H9 (cell line): ENCODE measurements at regions not wholly inside any gene's neighbourhood (a gene's known extent, or its start where the extent isn't known, plus 50 kb on each side); places are given as distances from the start of the nearest gene placed in this dataset.

Source experiments
- DNase-seq: peaks from one replicate; pipeline ENCODE4 v3.0.0-alpha.2; 2017
- H2AFZ ChIP-seq: one replicate; pipeline ENCODE4 v1.6.1; 2013; ENCODE audit warnings: mild to moderate bottlenecking, low read length, control low read depth, moderate library complexity
- H2AK5ac ChIP-seq: 2 replicates; pipeline ENCODE4 v1.6.1; 2013; ENCODE audit warnings: low read length, control low read depth, mixed read lengths; ENCODE audit not compliant: insufficient read length
- H2BK120ac ChIP-seq: one replicate; pipeline ENCODE4 v1.6.1; 2013; ENCODE audit warnings: low read depth, mild to moderate bottlenecking, low read length, control low read depth, inconsistent platforms; ENCODE audit not compliant: poor library complexity, severe bottlenecking
- H2BK12ac ChIP-seq: 2 replicates; pipeline ENCODE4 v1.6.1; 2013; ENCODE audit warnings: low read length, control low read depth, mixed read lengths, low read depth; ENCODE audit not compliant: insufficient read length
- H2BK15ac ChIP-seq: 2 replicates; pipeline ENCODE4 v1.6.1; 2013; ENCODE audit warnings: low read depth, low read length, control low read depth
- H2BK20ac ChIP-seq: one replicate; pipeline ENCODE4 v1.6.1; 2013; ENCODE audit warnings: low read depth, mild to moderate bottlenecking, low read length, control low read depth, inconsistent platforms; ENCODE audit not compliant: poor library complexity, severe bottlenecking
- H2BK5ac ChIP-seq: 2 replicates; pipeline ENCODE4 v1.6.1; 2013; ENCODE audit warnings: low read length, control low read depth, mixed read lengths; ENCODE audit not compliant: insufficient read length
- H3K14ac ChIP-seq: 2 replicates; pipeline ENCODE4 v1.6.1; 2013; ENCODE audit warnings: low read length, control low read depth; ENCODE audit not compliant: insufficient read depth
- H3K18ac ChIP-seq: 2 replicates; pipeline ENCODE4 v1.6.1; 2013; ENCODE audit warnings: low read depth, mild to moderate bottlenecking, mixed read lengths, low read length, control low read depth; ENCODE audit not compliant: insufficient read length
- H3K23ac ChIP-seq: 2 replicates; pipeline ENCODE4 v1.6.1; 2013; ENCODE audit warnings: low read length, control low read depth, mixed read lengths, low read depth; ENCODE audit not compliant: insufficient read length
- H3K23me2 ChIP-seq: 2 replicates; pipeline ENCODE4 v1.6.1; 2013; ENCODE audit warnings: low read depth, mild to moderate bottlenecking, mixed read lengths, low read length, control low read depth; ENCODE audit not compliant: insufficient read length, poor library complexity, severe bottlenecking
- H3K27ac ChIP-seq: 2 replicates; pipeline ENCODE4 v1.5.1; 2013; ENCODE audit warnings: low read length, control low read depth, mixed read lengths, low read depth; ENCODE audit not compliant: insufficient read length
- H3K27me3 ChIP-seq: 2 replicates; pipeline ENCODE4 v1.6.1; 2013; ENCODE audit warnings: low read length, control low read depth, inconsistent platforms; ENCODE audit not compliant: insufficient read depth
- H3K4ac ChIP-seq: 2 replicates; pipeline ENCODE4 v1.6.1; 2013; ENCODE audit warnings: low read depth, mild to moderate bottlenecking, control low read depth, inconsistent platforms, low read length, moderate library complexity
- H3K4me1 ChIP-seq: 2 replicates; pipeline ENCODE4 v1.6.1; 2013; ENCODE audit warnings: low read length, control low read depth, inconsistent platforms; ENCODE audit not compliant: insufficient read depth
- H3K4me2 ChIP-seq: 2 replicates; pipeline ENCODE4 v1.6.1; 2013; ENCODE audit warnings: low read length, control low read depth, mixed read lengths; ENCODE audit not compliant: insufficient read length, insufficient read depth
- H3K56ac ChIP-seq: 2 replicates; pipeline ENCODE4 v1.6.1; 2013; ENCODE audit warnings: low read depth, mild to moderate bottlenecking, mixed read lengths, low read length, control low read depth; ENCODE audit not compliant: insufficient read length
- H3K79me1 ChIP-seq: 2 replicates; pipeline ENCODE4 v1.6.1; 2013; ENCODE audit warnings: low read depth, mild to moderate bottlenecking, moderate library complexity, low read length, control low read depth, inconsistent platforms; ENCODE audit not compliant: insufficient read depth, poor library complexity, severe bottlenecking
- H3K79me2 ChIP-seq: 2 replicates; pipeline ENCODE4 v1.6.1; 2013; ENCODE audit warnings: low read length, control low read depth, inconsistent platforms; ENCODE audit not compliant: insufficient read depth
- H3K9ac ChIP-seq: 2 replicates; pipeline ENCODE4 v1.6.1; 2013; ENCODE audit warnings: low read length, control low read depth, mixed read lengths; ENCODE audit not compliant: insufficient read length; ENCODE audit errors: extremely low read depth
- H3K9me3 ChIP-seq: one replicate; pipeline ENCODE4 v1.6.1; 2013; ENCODE audit warnings: low read depth, low read length, inconsistent platforms; ENCODE audit not compliant: control insufficient read depth
- H3T11ph ChIP-seq: one replicate; pipeline ENCODE4 v1.6.1; 2013; ENCODE audit warnings: mild to moderate bottlenecking, low read length, control low read depth, inconsistent platforms
- H4K20me1 ChIP-seq: one replicate; pipeline ENCODE4 v1.6.1; 2013; ENCODE audit not compliant: control insufficient read depth, insufficient read length, insufficient read depth
- H4K5ac ChIP-seq: 2 replicates; pipeline ENCODE4 v1.6.1; 2013; ENCODE audit warnings: low read depth, mild to moderate bottlenecking, mixed read lengths, low read length, control low read depth; ENCODE audit not compliant: insufficient read length
- H4K8ac ChIP-seq: replicated peaks from 2 replicates; pipeline ENCODE4 v1.6.1; 2013; ENCODE audit warnings: low read length, control low read depth, mixed read lengths, low read depth; ENCODE audit not compliant: insufficient read length
- H4K91ac ChIP-seq: 2 replicates; pipeline ENCODE4 v1.6.1; 2013; ENCODE audit warnings: low read depth, mild to moderate bottlenecking, moderate library complexity, mixed read lengths, low read length, control low read depth; ENCODE audit not compliant: insufficient read length
- H3K27ac Mint-ChIP-seq, 3 experiments: 2 replicates in 2 of 3; 3 replicates in 1 of 3; pipeline ENCODE4 v1.8.0; 2020 to 2021; ENCODE audit warnings: mixed read lengths in 3 of 3, mild to moderate bottlenecking in 1 of 3, moderate library complexity in 1 of 3
- H3K27me3 Mint-ChIP-seq: 2 replicates; pipeline ENCODE4 v1.8.0; 2021; ENCODE audit warnings: low read depth, mild to moderate bottlenecking, moderate library complexity, mixed read lengths
- H3K36me3 Mint-ChIP-seq, 3 experiments: 2 replicates in 2 of 3; 3 replicates in 1 of 3; pipeline ENCODE4 v1.8.0; 2020 to 2021; ENCODE audit warnings: low read depth in 3 of 3, mixed read lengths in 3 of 3; ENCODE audit not compliant: insufficient read depth in 1 of 3
- H3K4me1 Mint-ChIP-seq, 2 experiments: 2 replicates each; pipeline ENCODE4 v1.8.0; 2020; ENCODE audit warnings: mixed read lengths in 2 of 2
- H3K4me3 Mint-ChIP-seq, 2 experiments: 2 replicates in 1 of 2; 3 replicates in 1 of 2; pipeline ENCODE4 v1.8.0; 2020 to 2021; ENCODE audit warnings: mild to moderate bottlenecking in 2 of 2, mixed read lengths in 2 of 2, moderate library complexity in 1 of 2
- H3K9me3 Mint-ChIP-seq, 2 experiments: 2 replicates in 1 of 2; 3 replicates in 1 of 2; pipeline ENCODE4 v1.8.0; 2020; ENCODE audit warnings: mild to moderate bottlenecking in 2 of 2, mixed read lengths in 2 of 2, moderate library complexity in 1 of 2
- CTCF ChIP-seq: fragments of 200-600 bp; sonication (generic); conservative IDR thresholded peaks from 3 replicates; pipeline ENCODE4 v1.8.0; 2021; ENCODE audit warnings: antibody characterized with exemption, mild to moderate bottlenecking
- WGBS: extraction: QIAGEN DNeasy Blood & Tissue Kit; methylation state at CpG from one replicate; pipeline ENCODE4 v1.1.7; 2013; ENCODE audit warnings: missing lambda C conversion rate, low lambda C conversion rate, mixed read lengths; ENCODE audit not compliant: insufficient read length; ENCODE audit errors: extremely low coverage; 5-methylcytosine and 5-hydroxymethylcytosine counted together

GRCh38 chr4:16952896-16953630 lies 54.6 kb upstream of the LDB2 start:
- H2BK120ac ChIP-seq = no peak overlapping the region
- no peak overlapping the region for H3K27ac Mint-ChIP-seq
- no peaks in the 10 kb centered on the region for H3K79me1 ChIP-seq
- no peak overlapping the region for H3K56ac ChIP-seq
- H3K27me3 ChIP-seq = no peaks in the 10 kb centered on the region
- H3K4me1 Mint-ChIP-seq = peaks cover 6 to 17% of the 10 kb centered on the region in 2 experiments
- no peak overlapping the region for H2AFZ ChIP-seq
- no peak for DNase-seq
- H3K27ac ChIP-seq = no peak overlapping the region
- no peak overlapping the region for H4K8ac ChIP-seq
- H3K9me3 Mint-ChIP-seq = peaks cover 12 to 14% of the 10 kb centered on the region in 2 experiments
- peaks cover 6 to 16% (median 8%) of the 10 kb centered on the region in 3 experiments for H3K36me3 Mint-ChIP-seq
- H4K91ac ChIP-seq = no peak overlapping the region
- H3K4me2 ChIP-seq = no peak overlapping the region
- H3K9me3 ChIP-seq = no peaks in the 10 kb centered on the region
- no peaks in the 10 kb centered on the region for H3K23me2 ChIP-seq
- H3K23ac ChIP-seq = no peak overlapping the region
- H3K18ac ChIP-seq = no peak overlapping the region
- no peaks in the 10 kb centered on the region for H4K20me1 ChIP-seq
- no peaks in the 10 kb centered on the region for H3K27me3 Mint-ChIP-seq
- no peak overlapping the region for H2BK15ac ChIP-seq
- H4K5ac ChIP-seq = no peak overlapping the region
- H2BK20ac ChIP-seq = no peak overlapping the region
- no peak overlapping the region for H3T11ph ChIP-seq
- H2AK5ac ChIP-seq = no peak overlapping the region
- H3K79me2 ChIP-seq = no peaks in the 10 kb centered on the region
- H3K9ac ChIP-seq = no peak overlapping the region
- H3K4ac ChIP-seq = no peak overlapping the region
- H3K14ac ChIP-seq = no peak overlapping the region
- no peaks in the 10 kb centered on the region for H3K4me1 ChIP-seq
- H2BK5ac ChIP-seq = no peak overlapping the region
- no peak overlapping the region for H3K4me3 Mint-ChIP-seq
- no peak overlapping the region for H2BK12ac ChIP-seq
- no CpG with 5 or more reads among the region's 1 CpG for WGBS
- TF ChIP-seq CTCF = no peak
